IMR-90 (cell line): ENCODE measurements at regions not wholly inside any gene's neighbourhood (a gene's known extent, or its start where the extent isn't known, plus 50 kb on each side); places are given as distances from the start of the nearest gene placed in this dataset.

ENCODE experiments used
- ATAC-seq: fragments of 200-7000 bp; cut with Tn5 transposase; 2 replicates; pipeline ENCODE4 v1.9.1; 2020; ENCODE audit warnings: low read depth, mild to moderate bottlenecking, moderate library complexity
- BruUV-seq: library from RNA; stranded (reverse); fragments of 400-500 nt; replicated peaks from 2 replicates; lab custom pipeline; 2021; lab: Mats Ljungman, UMichigan
- CTCF ChIA-PET: fragments of 300-600 bp; formaldehyde crosslinking; extraction: SDS; loops from one replicate; lab custom pipeline; 2021; ENCODE audit warnings: antibody characterized with exemption; lab: Yijun Ruan, JAX
- POLR2A ChIA-PET: fragments of 300-600 bp; sonication (Branson Sonifier 250); formaldehyde crosslinking; loops from one replicate; lab custom pipeline; 2022; ENCODE audit warnings: antibody characterized with exemption; ENCODE audit not compliant: unreplicated experiment; lab: Charles Lee
- DNase-seq: peaks from one replicate; pipeline ENCODE4 v3.0.0; 2013
- H2AFZ ChIP-seq: replicated peaks from 2 replicates; pipeline ENCODE3; 2013; ENCODE audit warnings: low read length, mild to moderate bottlenecking; ENCODE audit not compliant: poor library complexity
- H2AK5ac ChIP-seq: 2 replicates; pipeline ENCODE4 v1.6.1; 2013; ENCODE audit warnings: low read depth, low read length, inconsistent platforms
- H2AK9ac ChIP-seq: replicated peaks from 2 replicates; pipeline ENCODE3; 2013; ENCODE audit warnings: mild to moderate bottlenecking, low read depth, low read length, moderate library complexity; ENCODE audit not compliant: poor library complexity
- H2BK120ac ChIP-seq: 2 replicates; pipeline ENCODE4 v1.6.1; 2013; ENCODE audit warnings: low read depth, low read length, inconsistent platforms
- H2BK15ac ChIP-seq: 3 replicates; pipeline ENCODE4 v1.6.1; 2013; ENCODE audit warnings: low read depth, low read length, inconsistent platforms
- H2BK20ac ChIP-seq: 2 replicates; pipeline ENCODE4 v1.6.1; 2013; ENCODE audit warnings: low read depth, mild to moderate bottlenecking, inconsistent platforms, low read length, moderate library complexity
- H2BK5ac ChIP-seq: 2 replicates; pipeline ENCODE4 v1.6.1; 2013; ENCODE audit warnings: mild to moderate bottlenecking, low read depth, low read length, inconsistent platforms; ENCODE audit not compliant: poor library complexity, severe bottlenecking
- H3K14ac ChIP-seq: replicated peaks from 2 replicates; pipeline ENCODE4 v1.6.1; 2013; ENCODE audit warnings: low read depth, low read length, inconsistent platforms
- H3K18ac ChIP-seq: 2 replicates; pipeline ENCODE4 v1.6.1; 2013; ENCODE audit warnings: low read depth, low read length, control low read depth
- H3K23ac ChIP-seq: 2 replicates; pipeline ENCODE4 v1.6.1; 2013; ENCODE audit warnings: low read depth, low read length, inconsistent platforms
- H3K27ac ChIP-seq: 2 replicates; pipeline ENCODE4 v1.5.1; 2013; ENCODE audit warnings: mild to moderate bottlenecking, control low read depth, low read length; ENCODE audit not compliant: insufficient read depth
- H3K27me3 ChIP-seq: 2 replicates; pipeline ENCODE4 v1.6.1; 2013; ENCODE audit warnings: low read length; ENCODE audit not compliant: control insufficient read depth, insufficient read depth
- H3K36me3 ChIP-seq: 2 replicates; pipeline ENCODE4 v1.6.1; 2013; ENCODE audit warnings: low read length, mixed read lengths; ENCODE audit not compliant: control insufficient read depth, insufficient read depth
- H3K4ac ChIP-seq: 2 replicates; pipeline ENCODE4 v1.6.1; 2013; ENCODE audit warnings: low read depth, low read length, inconsistent platforms
- H3K4me1 ChIP-seq: 2 replicates; pipeline ENCODE4 v1.6.1; 2013; ENCODE audit warnings: low read length, mixed read lengths; ENCODE audit not compliant: control insufficient read depth, insufficient read depth
- H3K4me2 ChIP-seq: 2 replicates; pipeline ENCODE4 v1.6.1; 2013; ENCODE audit warnings: low read depth, mild to moderate bottlenecking, control low read depth, low read length, moderate library complexity
- H3K4me3 ChIP-seq: 2 replicates; pipeline ENCODE4 v1.5.1; 2013; ENCODE audit warnings: low read depth, mild to moderate bottlenecking, control low read depth, low read length, moderate library complexity; ENCODE audit not compliant: insufficient read depth
- H3K56ac ChIP-seq: 2 replicates; pipeline ENCODE4 v1.6.1; 2013; ENCODE audit warnings: low read length, inconsistent platforms; ENCODE audit not compliant: insufficient read depth; ENCODE audit errors: extremely low read depth
- H3K79me1 ChIP-seq, 2 experiments: 2 replicates each; pipeline ENCODE4 v1.6.1; 2013; ENCODE audit warnings: low read length in 2 of 2, inconsistent platforms in 1 of 2, low read depth in 1 of 2
- H3K9ac ChIP-seq: 2 replicates; pipeline ENCODE4 v1.6.1; 2013; ENCODE audit warnings: low read depth, low read length, control low read depth
- H3K9me1 ChIP-seq: 2 replicates; pipeline ENCODE4 v1.6.1; 2013; ENCODE audit warnings: low read length, inconsistent platforms; ENCODE audit not compliant: insufficient read depth
- H3K9me3 ChIP-seq: 2 replicates; pipeline ENCODE4 v1.6.1; 2013; ENCODE audit warnings: low read length; ENCODE audit not compliant: control insufficient read depth, insufficient read depth
- H4K20me1 ChIP-seq: 2 replicates; pipeline ENCODE4 v1.6.1; 2013; ENCODE audit warnings: low read length, inconsistent platforms; ENCODE audit not compliant: insufficient read depth
- H4K5ac ChIP-seq: 2 replicates; pipeline ENCODE4 v1.6.1; 2013; ENCODE audit warnings: mild to moderate bottlenecking, low read depth, low read length, control low read depth
- H4K8ac ChIP-seq, 2 experiments: 2 replicates each; pipeline ENCODE4 v1.6.1; 2013; ENCODE audit warnings: low read depth in 2 of 2, low read length in 2 of 2, control low read depth in 1 of 2, inconsistent platforms in 1 of 2
- H4K91ac ChIP-seq: 2 replicates; pipeline ENCODE4 v1.6.1; 2013; ENCODE audit warnings: low read depth, low read length, inconsistent platforms; ENCODE audit not compliant: insufficient read depth
- BHLHE40 ChIP-seq: fragments of 150-350 bp; IDR thresholded peaks from 2 replicates; pipeline ENCODE4 v1.6.1; 2016; ENCODE audit warnings: mild to moderate bottlenecking, low read depth, low read length
- CEBPB ChIP-seq: IDR thresholded peaks from 2 replicates; pipeline ENCODE4 v1.6.1; 2012; ENCODE audit warnings: low read depth, low read length, improper control_type of control experiment
- CHD1 ChIP-seq: IDR thresholded peaks from 2 replicates; pipeline ENCODE4 v1.6.1; 2012; ENCODE audit warnings: low read depth, low read length, improper control_type of control experiment
- CTCF ChIP-seq: conservative IDR thresholded peaks from 2 replicates; pipeline ENCODE4 v1.5.1; 2012; ENCODE audit warnings: mild to moderate bottlenecking, low read depth, low read length, improper control_type of control experiment
- ELK1 ChIP-seq: fragments of 150-350 bp; IDR thresholded peaks from 2 replicates; pipeline ENCODE4 v1.6.1; 2016; ENCODE audit warnings: low read depth, mild to moderate bottlenecking, low read length, moderate library complexity, borderline replicate concordance
- FOS ChIP-seq: fragments of 150-350 bp; IDR thresholded peaks from 2 replicates; pipeline ENCODE4 v1.6.1; 2016; ENCODE audit warnings: low read depth, low read length
- MAFK ChIP-seq: IDR thresholded peaks from 2 replicates; pipeline ENCODE4 v1.6.1; 2012; ENCODE audit warnings: low read depth, low read length, improper control_type of control experiment
- MAZ ChIP-seq: IDR thresholded peaks from 2 replicates; pipeline ENCODE4 v1.6.1; 2012; ENCODE audit warnings: low read depth, mild to moderate bottlenecking, low read length, improper control_type of control experiment, moderate library complexity, borderline replicate concordance
- MXI1 ChIP-seq: IDR thresholded peaks from 2 replicates; pipeline ENCODE4 v1.6.1; 2012; ENCODE audit warnings: low read depth, mild to moderate bottlenecking, low read length, moderate library complexity, borderline replicate concordance
- NFE2L2 ChIP-seq: fragments of 150-350 bp; IDR thresholded peaks from 2 replicates; pipeline ENCODE4 v1.6.1; 2016; ENCODE audit warnings: low read depth, mild to moderate bottlenecking, low read length
- POLR2A ChIP-seq: IDR thresholded peaks from 2 replicates; pipeline ENCODE4 v1.6.1; 2012; ENCODE audit warnings: mild to moderate bottlenecking, low read depth, low read length
- RAD21 ChIP-seq: IDR thresholded peaks from 2 replicates; pipeline ENCODE4 v1.6.1; 2012; ENCODE audit warnings: low read length, improper control_type of control experiment
- RCOR1 ChIP-seq: IDR thresholded peaks from 2 replicates; pipeline ENCODE4 v1.6.1; 2012; ENCODE audit warnings: mild to moderate bottlenecking, low read length, improper control_type of control experiment; ENCODE audit not compliant: insufficient replicate concordance
- RFX5 ChIP-seq: IDR thresholded peaks from 2 replicates; pipeline ENCODE4 v1.8.0; 2012; ENCODE audit warnings: low read depth, mild to moderate bottlenecking, low read length, moderate library complexity
- SMC3 ChIP-seq: fragments of 150-350 bp; IDR thresholded peaks from 2 replicates; pipeline ENCODE4 v1.6.1; 2016; ENCODE audit warnings: low read depth, mild to moderate bottlenecking, antibody characterized with exemption, low read length, moderate library complexity
- USF2 ChIP-seq: fragments of 150-350 bp; IDR thresholded peaks from 2 replicates; pipeline ENCODE4 v1.6.1; 2017; ENCODE audit warnings: mild to moderate bottlenecking, antibody characterized with exemption, low read length, low read depth
- dilution Hi-C: fragments of 300-500 bp; cut with HindIII; formaldehyde crosslinking; loops from one replicate; pipeline ENCODE4 v1.14.3; 2018; ENCODE audit warnings: low sequenced_read_pairs; ENCODE audit not compliant: unreplicated experiment
- in situ Hi-C: fragments of 300-500 bp; cut with MboI; formaldehyde crosslinking; loops from 3 replicates; pipeline ENCODE4 v1.14.3; 2019; ENCODE audit warnings: low sequenced_read_pairs, inconsistent platforms, mixed read lengths
- intact Hi-C: fragments of 100-400 bp; cut with micrococcal nuclease; formaldehyde crosslinking; loops from 2 replicates; pipeline ENCODE4 v1.10.0; 2022

DNA sequence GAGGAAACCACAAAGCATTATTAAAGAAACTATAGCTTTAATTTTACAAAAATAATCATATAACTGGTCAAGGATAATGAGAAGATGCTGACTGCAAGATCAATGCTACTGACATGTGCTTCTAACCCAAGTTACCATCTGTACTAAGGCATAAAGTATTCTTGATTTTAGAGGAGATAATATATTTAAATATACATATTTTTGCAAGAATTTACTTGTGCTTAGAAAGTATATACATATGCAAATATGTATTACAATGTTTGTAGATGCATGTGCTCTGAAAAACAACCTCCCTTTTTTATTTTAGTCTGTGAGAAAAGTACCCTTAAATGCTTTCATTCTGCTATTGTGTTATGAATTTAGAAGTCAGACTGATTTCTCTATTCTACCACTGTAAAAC, 740.7 kb upstream of the SLIT2 start:
- Histone ChIP-seq H3K27ac (no peak overlapping the region), H4K91ac (no peak overlapping the region), H2BK5ac (no peak overlapping the region), H3K14ac (no peak overlapping the region), H2AK9ac (no peak overlapping the region), H2BK120ac (no peak overlapping the region), H3K4me1 (no peaks in the 10 kb centered on the region), H3K9ac (no peak overlapping the region), H4K5ac (no peak overlapping the region), H3K79me1 (no peaks in the 10 kb centered on the region), H3K27me3 (no peaks in the 10 kb centered on the region), H3K4me3 (no peak overlapping the region), H2AFZ (no peak overlapping the region), H3K56ac (no peak overlapping the region), H3K9me3 (no peaks in the 10 kb centered on the region), H2BK15ac (no peak overlapping the region), H4K20me1 (no peaks in the 10 kb centered on the region), H3K4me2 (no peak overlapping the region), H2BK20ac (no peak overlapping the region), H3K36me3 (no peaks in the 10 kb centered on the region), H3K9me1 (no peaks in the 10 kb centered on the region), H3K18ac (no peak overlapping the region), H4K8ac (no peak overlapping the region), H2AK5ac (no peak overlapping the region), H3K4ac (no peak overlapping the region), H3K23ac (no peak overlapping the region)
- intact Hi-C loops, result no loop called here
- no peak for TF ChIP-seq POLR2A
- TF ChIP-seq RFX5, result no peak
- TF ChIP-seq MAFK, result no peak
- TF ChIP-seq MAZ, result no peak
- TF ChIP-seq ELK1, result no peak
- no peak for TF ChIP-seq FOS
- TF ChIP-seq CHD1, result no peak
- no peak for TF ChIP-seq SMC3
- TF ChIP-seq RAD21, result no peak
- no peak for TF ChIP-seq BHLHE40
- no peak for TF ChIP-seq USF2
- no peak for TF ChIP-seq MXI1
- TF ChIP-seq CTCF, result no peak
- TF ChIP-seq CEBPB, result no peak
- TF ChIP-seq NFE2L2, result no peak
- no peak for TF ChIP-seq RCOR1
- DNase-seq (no peak), ATAC-seq (no peak)
- POLR2A ChIA-PET, result no interaction called here
- CTCF ChIA-PET, result interaction anchor here (0.6 kb wide), 1 partner anchor 10 kb away, joined by 3 read pairs; no protein-coding TSS in a partner anchor
- in situ Hi-C loops, result no loop called here
- dilution Hi-C loops, result no loop called here
- no TSS peak for BruUV-seq
